ENCODE measurements at regions not wholly inside any gene's neighbourhood (a gene's known extent, or its start where the extent isn't known, plus 50 kb on each side); places are given as distances from the start of the nearest gene placed in this dataset.

DNA sequence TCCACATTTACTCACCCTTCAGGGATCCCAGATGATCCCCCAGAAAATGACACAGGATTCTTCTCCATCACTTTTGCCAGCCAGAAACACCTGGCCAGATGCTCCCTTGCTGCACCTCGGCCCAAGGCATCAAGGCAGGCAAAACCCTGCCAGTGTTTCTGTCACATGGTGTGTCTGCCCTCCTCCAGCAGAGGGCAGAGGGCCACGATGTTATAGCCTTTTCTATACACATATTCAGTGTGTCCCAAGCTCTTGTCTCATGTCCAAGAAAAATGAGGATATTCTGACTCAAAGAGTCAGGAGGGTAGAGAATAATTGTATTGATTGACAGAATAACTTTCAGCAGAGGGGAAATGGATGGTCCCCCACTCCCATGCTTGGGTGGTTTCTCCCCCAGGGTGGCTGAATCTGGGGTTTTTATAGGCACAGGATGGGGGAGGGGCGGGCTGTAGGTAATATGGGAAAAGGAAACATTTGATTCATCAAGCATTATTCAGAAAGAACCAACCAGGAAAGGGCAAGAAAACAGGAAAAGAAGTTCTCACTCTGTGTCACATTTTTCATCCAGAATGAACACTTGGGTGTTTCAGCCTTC, 933.9 kb downstream of the TRIB2 start (continued):
- TF ChIP-seq KDM1A (IDR thresholded peaks at IDR 0.05; ENCODE audit: borderline replicate concordance, low read length), result no peak

Measured in H1 (cell line).